ENCODE measurements at regions not wholly inside any gene's neighbourhood (a gene's known extent, or its start where the extent isn't known, plus 50 kb on each side); places are given as distances from the start of the nearest gene placed in this dataset.

- TF ChIP-seq CTCF (IDR thresholded peaks at IDR 0.05): no peak
- TF ChIP-seq EZH2 (IDR thresholded peaks at IDR 0.05; ENCODE audit: borderline replicate concordance, insufficient read depth, low read depth, low read length, poor library complexity, severe bottlenecking): no peak
Measured at GRCh38 chr5:57695706-57696388, 213.2 kb upstream of the ACTBL2 start.
